Retinal pigment epithelial cell (primary cell): ENCODE measurements at regions not wholly inside any gene's neighbourhood (a gene's known extent, or its start where the extent isn't known, plus 50 kb on each side); places are given as distances from the start of the nearest gene placed in this dataset.

Experiments used
- DNase-seq: peaks from one replicate; pipeline ENCODE4 v3.0.0-alpha.2; 2010; ENCODE audit warnings: low read depth
- H3K4me3 ChIP-seq: 2 replicates; pipeline ENCODE4 v1.5.1; 2011; ENCODE audit warnings: mild to moderate bottlenecking, low read length, control low read depth, moderate library complexity
- TF ChIP-seq, protein P1 (sequence below): conservative IDR thresholded peaks from 2 replicates; pipeline ENCODE4 v1.5.1; 2011; ENCODE audit warnings: low read depth, low read length, control low read depth, inconsistent platforms

DNA sequence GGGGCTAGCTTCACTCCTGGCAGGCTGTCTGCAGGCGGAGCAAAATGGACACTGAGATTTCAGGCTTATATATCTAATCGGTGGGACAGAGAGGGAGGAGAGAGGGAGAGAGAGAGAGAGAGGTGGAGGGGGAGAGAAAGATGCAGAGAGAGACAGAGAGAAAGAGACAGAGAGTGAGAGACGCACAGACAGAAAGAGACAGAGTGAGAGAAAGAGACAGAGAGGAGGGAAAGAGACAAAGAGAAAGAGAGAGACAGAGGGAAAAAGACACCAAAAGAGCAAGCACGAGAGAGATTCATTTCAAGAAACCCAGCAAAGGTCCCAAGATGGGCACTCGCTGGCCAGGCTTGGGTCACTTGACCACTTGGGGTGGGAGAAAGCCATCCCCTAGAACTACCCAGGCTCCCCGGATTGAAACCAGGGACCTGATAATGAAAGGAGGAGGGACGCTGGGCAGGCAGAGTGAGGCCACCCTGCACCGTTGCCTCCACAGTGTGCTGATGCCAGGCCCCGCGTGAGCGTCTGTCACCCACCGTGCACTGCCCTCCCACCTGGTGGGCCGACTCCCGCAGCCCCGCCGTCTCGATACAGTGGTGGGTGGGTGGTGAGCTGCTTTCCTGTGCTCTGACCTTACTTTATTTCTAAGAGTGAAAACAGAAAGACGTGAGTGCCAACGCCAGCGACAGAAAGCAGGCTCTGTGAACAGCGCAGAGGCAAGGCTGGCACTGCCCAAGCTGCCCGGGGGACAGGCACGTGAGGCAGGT, 67.9 kb upstream of the SLCO4A1 start:
- TF ChIP-seq, protein P1, sequence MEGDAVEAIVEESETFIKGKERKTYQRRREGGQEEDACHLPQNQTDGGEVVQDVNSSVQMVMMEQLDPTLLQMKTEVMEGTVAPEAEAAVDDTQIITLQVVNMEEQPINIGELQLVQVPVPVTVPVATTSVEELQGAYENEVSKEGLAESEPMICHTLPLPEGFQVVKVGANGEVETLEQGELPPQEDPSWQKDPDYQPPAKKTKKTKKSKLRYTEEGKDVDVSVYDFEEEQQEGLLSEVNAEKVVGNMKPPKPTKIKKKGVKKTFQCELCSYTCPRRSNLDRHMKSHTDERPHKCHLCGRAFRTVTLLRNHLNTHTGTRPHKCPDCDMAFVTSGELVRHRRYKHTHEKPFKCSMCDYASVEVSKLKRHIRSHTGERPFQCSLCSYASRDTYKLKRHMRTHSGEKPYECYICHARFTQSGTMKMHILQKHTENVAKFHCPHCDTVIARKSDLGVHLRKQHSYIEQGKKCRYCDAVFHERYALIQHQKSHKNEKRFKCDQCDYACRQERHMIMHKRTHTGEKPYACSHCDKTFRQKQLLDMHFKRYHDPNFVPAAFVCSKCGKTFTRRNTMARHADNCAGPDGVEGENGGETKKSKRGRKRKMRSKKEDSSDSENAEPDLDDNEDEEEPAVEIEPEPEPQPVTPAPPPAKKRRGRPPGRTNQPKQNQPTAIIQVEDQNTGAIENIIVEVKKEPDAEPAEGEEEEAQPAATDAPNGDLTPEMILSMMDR: no peak

DNA sequence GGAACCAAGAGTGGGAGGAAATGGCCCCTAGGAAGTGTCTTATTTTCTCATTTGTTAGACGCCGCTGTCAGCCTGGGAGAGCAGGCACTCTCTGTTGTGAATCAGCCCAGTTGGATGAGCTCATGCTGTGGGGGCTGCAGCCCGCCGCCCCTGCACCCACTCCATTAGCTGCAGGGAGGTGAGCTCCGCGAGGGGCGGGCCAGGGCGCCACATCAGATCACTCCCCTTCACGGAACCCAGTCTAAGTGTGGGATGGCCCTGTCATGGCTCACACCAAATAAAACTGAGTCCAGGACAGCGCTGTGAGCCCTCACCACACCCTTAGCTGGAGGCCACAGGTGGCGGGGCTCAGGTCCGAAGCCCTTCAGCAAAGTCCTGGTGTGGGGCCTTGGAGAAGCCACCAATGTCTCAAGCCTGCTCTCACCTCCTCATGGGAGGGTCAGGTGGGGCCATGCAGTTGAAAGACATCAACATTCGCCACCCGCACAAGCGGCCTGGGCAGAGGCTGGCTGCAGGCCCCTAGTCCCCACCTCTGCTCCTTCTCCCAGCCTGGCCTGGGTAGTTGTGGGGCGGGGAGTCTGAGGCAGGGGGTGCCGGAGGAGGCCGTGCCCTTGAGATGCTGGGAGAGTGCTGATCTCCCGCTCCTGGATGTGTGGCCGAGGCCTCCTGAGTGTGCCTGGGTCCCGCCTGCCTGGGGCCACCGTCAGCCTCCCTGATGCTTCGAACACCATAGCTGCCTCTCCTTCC, 66.2 kb upstream of the SLCO4A1 start:
- TF ChIP-seq, protein P1: no peak
- DNase-seq: no peak

More for the DNA sequence above, 67.9 kb upstream of the SLCO4A1 start:
- DNase-seq: no peak
- H3K4me3 ChIP-seq: no peak overlapping the region

DNA sequence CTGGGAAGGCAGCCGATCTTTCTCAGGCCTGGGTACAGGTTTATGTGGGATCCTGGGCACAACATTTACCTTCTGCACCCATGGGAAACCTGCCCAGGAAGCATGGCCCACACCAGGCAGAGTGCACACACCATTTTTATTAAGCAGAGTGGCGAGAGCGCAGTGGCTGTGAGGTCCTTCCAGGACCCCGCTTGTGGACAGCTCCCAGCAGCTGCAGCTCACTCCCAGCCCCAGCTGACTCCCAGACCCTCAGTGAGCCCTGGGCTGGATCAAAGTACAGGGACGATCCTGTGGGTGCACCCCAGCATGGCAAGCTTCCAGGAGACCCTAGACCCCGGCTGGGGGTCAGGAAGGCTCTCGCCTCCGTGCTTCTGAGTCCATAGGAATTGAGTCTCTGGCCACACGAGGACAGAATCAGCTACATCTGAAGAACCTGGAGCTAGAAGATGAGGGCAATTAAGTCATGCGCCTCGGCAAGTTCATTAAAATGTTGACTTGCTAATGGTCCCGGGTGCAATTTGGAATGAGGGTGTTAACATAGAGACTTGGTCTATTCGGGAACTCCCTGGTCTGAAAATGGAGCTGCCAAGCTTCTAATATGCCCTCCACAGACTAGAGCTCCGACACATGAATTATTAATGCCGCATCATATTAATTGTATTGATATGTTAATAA, 65.4 kb upstream of the SLCO4A1 start:
- TF ChIP-seq, protein P1: no peak
- no peak overlapping the region for H3K4me3 ChIP-seq
- DNase-seq: no peak

More for the DNA sequence above, 66.2 kb upstream of the SLCO4A1 start:
- no peak overlapping the region for H3K4me3 ChIP-seq

DNA sequence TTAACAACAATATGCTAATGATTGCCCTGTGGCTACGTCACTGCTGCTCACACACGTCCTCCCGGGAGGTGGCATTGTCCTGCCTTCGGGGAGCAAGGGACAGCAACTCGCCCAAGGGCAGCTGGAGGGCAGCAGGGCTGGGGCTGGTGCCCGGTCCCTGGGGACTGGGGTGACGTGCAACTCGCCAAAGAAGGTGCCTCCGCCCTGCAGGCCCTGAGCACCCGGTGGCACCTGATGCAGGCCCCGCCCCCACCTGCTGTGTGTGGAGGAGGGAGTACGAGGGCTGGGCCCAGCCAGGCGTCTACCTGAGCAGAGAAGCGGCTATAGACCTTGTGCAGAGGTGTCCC, 64.8 kb upstream of the SLCO4A1 start:
- no peak for DNase-seq

DNA sequence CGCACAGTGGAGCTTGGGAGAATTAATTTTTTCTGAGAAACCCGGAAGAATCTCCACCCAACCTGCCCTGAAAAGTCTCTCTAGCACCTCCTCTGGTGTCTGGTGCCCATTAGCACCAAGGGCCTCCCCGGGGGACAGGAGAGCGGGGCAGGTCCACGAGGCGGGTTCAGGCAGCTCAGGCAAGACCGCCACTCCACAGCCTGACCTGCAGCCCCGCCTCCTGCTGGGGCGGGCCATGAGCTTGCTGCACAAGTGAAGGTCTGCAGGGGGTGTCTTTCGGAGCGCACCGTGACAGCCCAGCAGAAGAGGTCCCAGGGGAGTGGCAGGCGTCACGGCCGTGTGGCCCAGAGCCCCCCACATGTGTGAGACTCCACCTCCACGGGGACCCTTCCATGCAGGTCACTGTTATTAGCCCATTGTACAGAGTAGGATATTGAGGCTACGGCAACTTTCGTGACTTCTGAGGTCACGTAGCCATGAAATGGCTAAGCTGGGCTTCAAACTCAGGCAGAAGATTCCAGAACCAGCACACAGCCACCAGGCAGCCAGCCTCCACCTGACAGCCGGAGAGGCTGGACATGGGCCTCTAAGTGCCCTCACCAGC, 63.9 kb upstream of the SLCO4A1 start:
- TF ChIP-seq, protein P1: no peak
- DNase-seq: no peak
- no peak overlapping the region for H3K4me3 ChIP-seq

More for the DNA sequence above, 64.8 kb upstream of the SLCO4A1 start:
- H3K4me3 ChIP-seq: no peak overlapping the region
- TF ChIP-seq, protein P1: no peak

DNA sequence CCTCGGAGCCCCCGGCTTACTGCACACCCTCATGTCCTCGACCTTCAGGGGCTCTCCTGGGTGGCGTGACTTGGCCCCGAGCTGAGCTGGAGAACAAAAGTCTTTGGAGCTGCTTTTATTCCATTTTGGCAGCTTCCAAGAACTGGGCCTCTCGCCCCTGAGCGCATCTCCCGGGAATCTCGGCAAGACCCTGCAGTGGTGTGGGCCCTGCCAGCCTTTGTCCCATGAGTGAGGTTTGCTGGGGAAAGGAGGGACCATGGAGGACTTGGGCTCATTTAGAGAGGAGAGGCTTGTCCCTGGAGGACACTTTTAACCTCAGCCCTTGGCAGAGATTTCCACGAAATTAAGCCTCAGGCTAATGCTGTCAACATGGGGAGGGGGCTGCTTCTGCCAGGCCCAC, 62.3 kb upstream of the SLCO4A1 start:
- no peak for DNase-seq
- TF ChIP-seq, protein P1: no peak
- H3K4me3 ChIP-seq: no peak overlapping the region
